DMS53 (cell line): ENCODE measurements at regions not wholly inside any gene's neighbourhood (a gene's known extent, or its start where the extent isn't known, plus 50 kb on each side); places are given as distances from the start of the nearest gene placed in this dataset.

Experiments used
- DNase-seq: peaks from one replicate; lab custom pipeline; 2025; lab: John Stamatoyannopoulos, UW

DNA sequence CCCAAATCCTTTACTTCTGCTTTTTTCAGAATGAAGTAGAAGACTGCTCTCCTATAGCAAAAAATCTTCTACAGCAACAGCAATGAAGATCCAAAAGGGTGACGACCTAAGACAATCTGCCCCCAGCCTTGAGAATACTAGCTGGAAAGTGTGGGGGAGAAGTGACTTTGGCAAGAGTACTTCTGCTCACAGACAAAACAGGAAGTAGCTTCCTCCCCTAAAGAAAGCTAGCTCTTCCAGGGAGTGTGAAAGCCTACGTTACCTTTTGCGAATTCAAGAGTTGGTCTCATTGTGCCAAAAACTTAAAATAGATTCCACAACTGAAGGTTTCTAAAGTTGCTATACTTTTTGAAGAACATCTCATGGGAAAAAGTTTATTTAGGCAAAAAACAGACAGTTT lies 1069.2 kb upstream of the CHAC2 start:
- DNase-seq, result no peak

GRCh38 chr2:52697690-52698089 lies 1069.9 kb upstream of the CHAC2 start:
- DNase-seq, result no peak

- no peak for DNase-seq
These were observed 1071.9 kb upstream of the CHAC2 start for GRCh38 chr2:52695731-52696130.

GRCh38 chr2:52686935-52687334 lies 1080.7 kb upstream of the CHAC2 start:
- DNase-seq, result peak; percentile 54

- DNase-seq, result no peak
These were observed 1091.5 kb upstream of the CHAC2 start for GRCh38 chr2:52676056-52676455.

DNA sequence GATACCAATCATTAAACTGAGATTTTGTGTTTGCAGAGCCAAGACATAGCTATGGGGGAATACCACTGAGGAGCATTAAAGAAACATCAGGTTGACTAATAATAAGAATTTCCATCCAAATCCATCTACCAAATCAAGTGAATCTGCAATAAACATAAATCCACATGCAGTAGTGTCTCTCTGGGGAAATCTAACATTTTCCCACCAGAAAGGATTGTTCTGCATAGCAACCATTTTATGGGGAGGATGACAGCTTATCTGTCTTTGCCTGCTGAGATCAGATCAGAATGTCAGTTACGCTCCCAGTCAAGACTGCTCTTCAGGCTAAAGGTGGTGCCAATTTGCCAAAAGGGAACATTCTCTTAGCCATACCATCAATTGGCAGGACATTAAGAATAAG lies 1098.9 kb upstream of the CHAC2 start:
- no peak for DNase-seq

GRCh38 chr2:52659546-52659945 lies 1108.1 kb upstream of the CHAC2 start:
- DNase-seq, result no peak

GRCh38 chr2:52658598-52658997 lies 1109.0 kb upstream of the CHAC2 start:
- DNase-seq, result no peak

GRCh38 chr2:52639692-52640091 lies 1127.9 kb upstream of the CHAC2 start:
- no peak for DNase-seq

GRCh38 chr2:52632543-52632942 lies 1135.1 kb upstream of the CHAC2 start:
- DNase-seq, result no peak

DNA sequence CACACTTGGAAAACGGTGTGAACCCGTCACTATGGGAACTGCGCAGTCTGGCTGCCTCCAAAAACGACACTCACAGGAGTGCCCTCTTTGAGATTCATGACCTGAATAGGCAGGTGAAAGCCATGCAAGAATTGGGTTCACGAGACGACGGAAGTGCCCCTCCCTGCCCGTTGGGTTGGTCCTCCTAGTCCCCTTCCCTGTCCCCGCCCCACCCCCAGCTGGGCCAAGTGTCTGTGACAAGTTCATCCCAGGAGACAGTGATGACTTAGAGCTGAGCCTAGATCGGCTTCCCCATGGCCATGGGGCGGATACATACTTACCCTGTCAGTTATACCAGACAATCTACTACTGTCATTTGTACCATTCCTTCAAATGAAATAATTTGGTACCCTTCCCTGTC lies 1137.7 kb upstream of the CHAC2 start:
- no peak for DNase-seq

- DNase-seq, result no peak
These were observed 1138.1 kb upstream of the CHAC2 start for GRCh38 chr2:52629531-52629930.

GRCh38 chr2:52622266-52622665 lies 1145.3 kb upstream of the CHAC2 start:
- DNase-seq, result no peak

GRCh38 chr2:52613064-52613463 lies 1154.5 kb upstream of the CHAC2 start:
- peak; percentile 42 for DNase-seq

DNA sequence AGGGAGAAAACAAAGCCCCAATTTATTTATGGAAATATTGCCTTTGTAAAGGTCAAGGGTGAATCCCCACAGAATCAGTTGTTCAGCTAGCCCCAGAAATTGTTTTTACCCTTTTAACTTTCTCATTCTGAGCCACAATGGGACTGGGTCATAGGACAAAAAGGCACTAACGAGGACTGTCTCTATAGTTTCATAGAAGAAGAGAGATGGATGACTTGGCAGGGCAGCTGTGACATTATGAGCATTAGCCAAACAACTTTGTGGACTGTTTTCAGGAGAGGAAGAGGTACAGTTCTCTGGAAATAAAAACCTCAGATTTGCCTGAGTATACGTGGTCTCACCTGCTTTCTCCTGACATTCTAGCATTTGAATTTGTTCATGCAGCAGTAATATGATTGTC lies 1155.8 kb upstream of the CHAC2 start:
- DNase-seq, result no peak

DNA sequence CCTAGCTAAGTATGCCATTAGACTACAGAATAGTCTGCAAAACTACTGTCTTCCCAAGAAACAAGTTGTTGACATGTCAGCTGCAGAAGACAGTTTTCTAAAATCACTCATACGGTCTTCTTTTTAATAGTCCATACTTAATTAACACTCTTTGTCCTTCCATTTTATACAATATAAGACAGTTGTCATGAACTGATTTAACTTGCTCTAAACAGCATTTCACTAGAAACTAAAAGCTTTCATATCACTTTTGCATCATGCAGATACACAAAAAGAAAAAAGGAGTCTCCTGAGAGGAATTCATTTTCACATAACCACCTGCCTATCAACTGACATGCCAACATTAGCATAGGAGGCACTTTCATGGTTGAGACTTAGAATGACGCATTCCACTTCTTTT lies 1159.6 kb upstream of the CHAC2 start:
- no peak for DNase-seq

GRCh38 chr2:52597346-52597745 lies 1170.3 kb upstream of the CHAC2 start:
- DNase-seq, result no peak

DNA sequence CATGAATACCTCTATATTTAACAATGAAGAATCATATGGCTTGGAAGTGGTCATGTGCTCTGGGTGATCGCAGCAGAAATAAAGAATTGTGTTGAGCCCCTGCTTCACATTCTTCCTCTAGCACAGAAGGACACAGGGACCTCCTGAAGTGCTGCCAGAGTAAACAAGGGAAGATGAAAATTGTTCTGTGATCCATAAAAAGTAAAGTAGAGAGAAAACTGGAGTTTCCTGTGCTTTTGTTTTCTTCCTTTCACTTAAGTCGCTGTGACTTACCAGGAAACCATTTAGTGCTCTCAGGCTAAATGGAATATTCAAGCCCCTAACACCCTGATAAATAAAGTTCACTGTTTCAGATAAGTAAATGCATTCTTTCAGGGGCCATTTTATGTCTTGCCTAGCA lies 1173.6 kb upstream of the CHAC2 start:
- DNase-seq, result peak; percentile 38

DNA sequence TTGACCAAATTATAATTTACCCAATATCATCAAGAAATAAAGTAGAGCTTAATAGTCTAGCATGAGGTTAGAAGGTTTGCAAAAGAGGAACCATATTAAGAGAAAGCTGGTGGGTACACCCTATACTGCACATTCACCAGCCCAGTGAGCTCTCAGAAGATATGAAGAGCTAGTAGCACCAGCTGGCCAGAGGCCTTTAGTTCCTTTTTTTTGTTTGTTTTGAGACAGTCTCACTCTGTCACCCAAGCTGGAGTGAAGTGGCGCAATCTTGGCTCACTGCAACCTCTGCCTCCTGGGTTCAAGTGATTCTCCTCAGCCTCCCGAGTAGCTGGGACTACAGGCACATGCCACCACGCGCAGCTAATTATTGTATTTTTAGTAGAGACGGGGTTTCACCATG lies 1183.5 kb upstream of the CHAC2 start:
- DNase-seq, result peak; percentile 6

DNA sequence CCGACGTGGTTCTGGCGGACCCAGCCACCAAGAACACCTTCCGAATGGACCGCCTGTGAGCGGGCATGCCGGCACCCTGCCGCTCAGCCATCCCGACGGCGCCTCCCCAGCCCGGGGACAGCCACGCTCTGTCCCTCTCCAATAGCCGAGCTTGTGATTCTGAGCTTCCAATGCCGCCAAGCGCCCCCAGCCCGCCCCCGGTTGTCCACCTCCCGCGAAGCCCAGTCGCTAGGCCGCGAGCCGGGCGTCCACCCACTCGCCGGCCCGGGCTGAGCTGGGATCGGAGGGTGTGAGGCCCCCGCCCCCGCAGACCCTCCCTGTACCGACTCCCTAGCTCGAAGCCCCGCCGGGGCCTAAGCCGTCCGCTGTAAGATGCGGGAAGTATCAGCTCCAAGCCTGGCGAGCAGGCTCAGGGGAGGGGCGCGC lies 1195.1 kb upstream of the CHAC2 start:
- DNase-seq, result no peak

DNA sequence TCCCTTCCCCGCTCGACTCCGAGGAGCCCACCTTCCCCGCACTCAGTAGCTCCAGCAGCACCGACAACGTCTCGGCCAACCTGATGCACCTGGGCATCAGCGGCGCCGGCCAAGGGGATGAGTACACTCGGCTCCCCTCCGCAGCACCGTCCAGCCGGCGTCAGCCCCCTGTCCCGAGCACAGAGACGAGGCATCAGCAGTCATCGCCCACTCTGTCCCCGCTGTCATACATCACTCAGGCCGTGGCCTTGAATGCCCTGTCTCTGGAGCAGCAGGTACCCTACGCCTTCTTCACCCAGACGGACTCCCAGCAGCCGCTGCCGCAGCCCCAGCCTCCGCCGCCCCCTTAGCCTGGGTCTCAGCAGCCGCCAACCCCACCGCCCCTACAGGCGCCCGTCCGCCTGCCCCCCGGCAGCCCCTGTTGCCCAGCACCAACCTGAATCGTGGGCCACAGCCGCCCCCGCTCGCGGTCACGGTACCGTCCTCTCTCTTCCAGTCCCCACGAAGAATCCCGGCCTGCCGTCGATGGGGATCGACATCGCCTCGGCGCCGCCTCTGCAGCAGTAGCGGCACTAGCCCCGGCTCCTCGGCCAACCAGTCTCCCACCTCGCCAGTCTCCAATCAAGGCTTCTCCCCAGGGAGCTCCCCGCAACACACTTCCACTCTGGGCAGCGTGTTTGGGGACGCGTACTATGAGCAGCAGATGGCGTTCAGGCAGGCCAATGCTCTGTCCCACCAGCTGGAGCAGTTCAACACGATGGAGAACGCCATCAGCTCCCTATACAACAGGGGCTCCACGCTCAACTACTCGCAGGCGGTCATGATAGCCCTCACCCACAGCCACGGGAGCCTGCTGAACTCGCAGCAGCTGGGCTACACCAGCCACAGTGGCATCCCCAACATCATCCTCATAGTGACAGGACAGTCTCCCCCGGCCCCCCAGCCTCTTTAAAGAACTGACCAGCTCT lies 1195.9 kb upstream of the CHAC2 start:
- DNase-seq, result no peak

GRCh38 chr2:52570716-52571115 lies 1196.9 kb upstream of the CHAC2 start:
- no peak for DNase-seq

GRCh38 chr2:52563151-52563550 lies 1204.5 kb upstream of the CHAC2 start:
- peak; percentile 28 for DNase-seq

GRCh38 chr2:52558265-52558664 lies 1209.3 kb upstream of the CHAC2 start:
- DNase-seq, result no peak
